HG03432 (cell line): ENCODE measurements at regions not wholly inside any gene's neighbourhood (a gene's known extent, or its start where the extent isn't known, plus 50 kb on each side); places are given as distances from the start of the nearest gene placed in this dataset.

ENCODE experiments used
- ATAC-seq: cut with Tn5 transposase; IDR thresholded peaks from one replicate; pipeline ENCODE4 v1.9.1; 2021; ENCODE audit warnings: mild to moderate bottlenecking, moderate library complexity; ENCODE audit not compliant: unreplicated experiment

DNA sequence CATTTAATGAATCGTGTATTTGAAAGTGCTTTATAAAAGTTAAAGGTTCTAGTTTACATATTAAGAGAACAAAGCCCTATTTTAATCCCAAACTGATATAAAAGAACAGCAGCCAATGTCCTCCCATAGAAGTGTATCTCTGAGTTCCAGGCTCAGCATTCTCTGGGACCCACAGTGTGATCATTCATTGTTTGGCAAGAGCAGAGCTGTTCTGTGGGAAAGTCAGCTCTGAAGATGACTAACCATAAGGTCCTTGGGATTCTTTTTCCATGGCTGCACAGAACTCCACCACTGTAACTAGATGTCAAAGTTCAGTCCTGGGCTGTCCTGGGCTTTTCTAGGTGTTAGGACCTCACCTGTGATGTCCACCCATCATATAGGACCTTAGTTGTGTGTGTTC, 157.0 kb upstream of the TLL1 start:
- no peak for ATAC-seq

DNA sequence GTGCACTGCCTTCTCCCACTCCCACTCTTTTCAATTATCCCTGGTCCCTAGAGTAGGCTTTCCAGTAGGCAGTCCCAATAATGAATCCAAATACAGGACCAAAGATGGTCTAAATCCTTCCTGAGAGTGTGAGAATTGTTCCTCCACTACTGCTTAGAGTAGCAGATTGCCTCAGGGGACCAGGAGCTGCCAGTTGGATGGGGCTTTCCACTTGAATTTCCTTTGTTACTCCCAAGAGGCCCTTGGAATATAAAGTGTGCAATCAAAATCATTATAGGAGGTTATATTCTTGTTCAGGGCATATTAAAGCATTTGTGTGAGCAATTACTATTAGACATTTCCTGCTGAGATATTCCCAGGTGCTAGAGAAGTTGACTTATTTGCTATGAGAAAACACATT, 156.6 kb upstream of the TLL1 start:
- ATAC-seq = no peak

DNA sequence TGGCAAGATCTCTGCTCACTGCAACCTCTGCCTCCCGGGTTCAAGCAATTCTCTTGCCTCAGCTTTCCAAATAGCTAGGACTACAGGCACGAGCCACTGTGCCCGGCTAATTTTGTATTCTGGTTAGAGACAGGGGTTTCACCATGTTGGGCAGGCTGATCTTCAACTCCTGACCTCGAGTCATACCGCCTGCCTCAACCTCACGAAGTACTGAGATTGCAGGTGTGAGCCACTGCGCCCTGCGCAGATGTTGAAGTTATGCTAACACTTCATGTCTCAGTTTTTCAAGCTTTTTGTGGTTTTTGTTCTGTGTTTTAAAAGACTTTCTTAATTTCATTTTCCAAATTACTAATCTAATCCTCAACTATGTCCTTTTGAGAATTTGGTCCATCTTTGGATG, 154.4 kb upstream of the TLL1 start:
- ATAC-seq = peak; percentile 44

DNA sequence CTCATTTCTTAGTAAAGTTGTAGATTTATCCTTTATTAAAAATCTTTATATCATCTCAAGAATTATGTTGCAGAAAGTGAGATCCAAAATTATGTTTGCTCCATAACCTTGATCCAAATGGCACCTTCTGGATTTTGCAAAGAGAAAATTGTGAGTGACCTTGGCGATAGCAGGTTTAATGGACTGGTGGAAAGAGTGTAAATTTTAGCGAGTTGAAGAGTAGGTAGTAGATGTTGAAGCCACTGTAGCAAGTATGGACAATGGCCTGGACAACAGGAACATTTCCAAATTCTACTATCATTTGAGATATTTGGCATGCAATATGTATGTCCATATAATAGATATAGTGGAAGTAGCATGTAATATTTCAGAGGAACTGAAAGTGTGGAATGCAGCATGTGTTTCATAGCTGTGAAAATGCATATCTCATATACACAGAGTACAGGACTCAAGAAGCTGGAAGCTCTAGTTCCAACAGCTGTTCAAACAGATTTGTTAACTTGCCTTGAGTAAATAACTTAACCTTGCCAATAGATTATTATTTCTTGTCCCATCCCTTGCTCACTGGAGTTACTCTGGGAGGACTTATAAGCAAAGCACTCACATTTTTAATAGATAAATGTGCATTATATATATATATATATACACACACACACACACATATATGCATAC, 152.5 kb upstream of the TLL1 start:
- ATAC-seq = no peak

DNA sequence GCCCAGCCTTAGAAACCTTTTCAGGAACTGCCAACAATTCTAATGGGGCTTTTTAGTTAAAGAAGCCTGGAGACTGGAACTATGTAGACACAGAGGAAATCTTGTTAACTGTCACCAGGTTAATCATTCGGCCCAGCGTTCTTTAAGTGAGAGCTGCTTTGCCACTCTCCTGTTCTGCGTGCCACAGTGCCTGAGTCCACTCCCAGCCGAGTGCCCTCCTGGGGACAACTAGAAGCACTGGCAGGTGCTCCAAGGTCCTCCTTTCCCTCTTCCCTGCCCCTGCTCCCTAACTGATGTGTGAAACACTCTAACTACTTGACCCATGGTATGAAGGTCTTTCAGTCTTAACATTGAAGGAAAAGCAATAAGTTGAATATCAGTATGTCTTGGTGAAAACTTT, 151.2 kb upstream of the TLL1 start:
- ATAC-seq = no peak

DNA sequence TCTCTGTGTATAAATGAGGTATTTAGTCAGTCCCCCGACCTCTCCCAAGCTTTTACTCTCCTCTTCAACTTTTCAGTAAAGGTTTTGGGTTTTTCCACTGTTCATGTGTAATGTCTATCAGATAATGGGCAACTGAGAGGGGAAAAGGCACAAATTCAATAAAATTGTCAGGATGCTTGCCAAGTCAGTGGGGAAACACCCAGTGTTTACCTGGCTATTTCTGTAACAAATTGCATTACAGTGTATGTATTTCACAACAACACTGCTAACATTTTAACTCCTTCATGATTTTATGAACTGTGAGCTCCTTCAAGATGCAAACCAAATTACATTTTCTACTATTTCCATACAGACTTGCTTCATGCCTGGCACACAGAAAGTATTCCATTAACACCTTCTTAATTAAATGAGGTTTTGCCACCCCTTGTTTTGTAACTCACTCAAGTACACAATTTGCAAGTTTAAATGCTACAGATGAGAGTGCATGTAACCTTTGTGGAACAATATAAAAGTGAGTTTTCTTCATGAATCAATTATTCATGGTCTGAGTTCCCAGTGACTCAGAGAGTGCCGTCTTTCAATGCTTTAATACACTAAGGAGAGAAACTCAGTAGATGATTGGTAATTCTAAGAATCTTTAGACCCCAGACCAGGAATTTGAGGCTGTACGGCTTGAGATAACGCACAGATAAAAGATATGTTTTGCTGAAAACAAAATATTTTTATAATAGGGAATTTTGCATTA, 149.8 kb upstream of the TLL1 start:
- ATAC-seq = no peak

DNA sequence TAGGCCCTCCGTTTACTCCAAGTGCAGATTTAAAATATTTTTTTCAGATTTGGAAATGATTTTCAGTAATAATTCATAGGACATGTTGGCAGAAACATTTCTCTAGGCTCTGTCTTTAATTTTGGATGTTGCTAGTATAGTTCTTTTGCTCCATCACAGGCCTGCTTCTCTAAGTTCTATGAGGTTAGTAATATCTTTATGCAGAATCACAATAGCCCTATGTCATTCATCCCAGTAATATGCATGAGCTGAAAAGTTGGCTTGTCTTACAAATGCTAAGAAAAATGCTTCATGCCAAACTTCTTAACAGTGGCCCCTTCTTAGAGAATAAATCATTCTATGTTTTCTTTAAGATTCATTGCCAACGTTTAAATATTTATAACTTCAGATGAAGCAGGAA, 148.3 kb upstream of the TLL1 start:
- no peak for ATAC-seq

DNA sequence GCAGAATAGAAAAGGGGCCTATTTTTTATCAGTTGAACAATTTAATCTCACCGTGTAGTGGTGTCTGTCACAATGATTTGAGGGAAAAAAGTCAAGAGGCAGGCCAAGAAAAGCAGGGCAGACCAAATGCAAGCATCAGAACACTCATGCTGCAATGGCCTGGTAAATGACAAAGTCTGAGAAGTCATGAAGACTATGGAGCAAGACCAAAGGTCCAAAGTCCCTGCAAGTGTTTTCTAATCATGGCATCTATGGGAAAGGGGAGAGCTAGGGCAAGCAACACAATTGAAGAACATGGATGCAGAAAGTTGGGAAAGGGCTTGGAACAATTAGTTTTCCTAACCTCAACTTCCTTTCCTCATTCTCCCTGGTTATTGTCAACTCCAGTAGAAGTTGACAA, 147.7 kb upstream of the TLL1 start:
- ATAC-seq = no peak

DNA sequence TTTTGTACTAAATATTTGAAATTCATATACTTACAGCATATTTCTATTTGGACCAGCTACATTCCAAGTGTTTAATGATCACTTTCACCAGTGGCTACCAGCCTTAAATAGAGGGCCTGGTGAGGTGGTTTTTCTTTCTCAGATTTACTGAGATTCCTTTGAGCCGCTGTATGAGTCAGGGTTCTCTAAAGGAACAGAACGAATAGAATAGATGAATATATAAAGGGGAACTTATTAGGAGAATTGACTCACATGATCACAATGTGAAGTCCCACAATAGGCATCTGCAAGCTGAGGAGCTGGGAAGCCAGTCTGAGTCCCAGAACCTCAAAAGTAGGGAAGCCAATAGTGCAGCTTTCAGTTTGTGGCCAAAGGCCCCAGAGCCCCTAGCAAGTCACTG, 146.2 kb upstream of the TLL1 start:
- ATAC-seq = no peak

DNA sequence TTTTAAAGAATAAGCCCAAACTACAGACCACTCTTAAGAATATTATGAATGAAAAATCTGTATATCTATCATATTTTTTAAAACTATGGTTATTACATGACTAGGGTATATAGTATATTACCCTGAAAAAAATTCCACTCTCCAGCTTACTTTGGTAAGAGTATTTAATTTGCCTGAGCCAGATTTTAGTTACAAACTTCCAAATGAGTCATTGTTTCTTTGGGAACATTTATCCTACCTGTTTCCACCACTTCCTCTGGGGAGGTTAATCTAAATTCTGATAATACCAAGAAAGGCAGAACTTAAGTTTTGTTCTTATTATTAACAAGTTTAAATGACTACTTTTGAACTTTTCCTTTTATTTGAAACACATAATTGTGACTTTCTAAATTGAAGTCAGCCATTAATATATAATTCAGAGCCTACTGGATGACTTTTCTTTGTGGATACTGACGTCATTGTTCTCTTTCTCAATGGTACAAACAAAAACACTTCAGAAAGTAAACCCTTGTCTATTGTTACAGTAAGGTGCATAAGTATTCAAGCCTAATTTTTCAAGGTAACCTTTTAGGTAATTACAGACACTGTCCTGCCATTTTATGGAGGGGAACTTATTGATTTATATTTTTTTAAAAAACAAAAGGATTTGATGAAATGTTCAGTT, 135.6 kb upstream of the TLL1 start:
- no peak for ATAC-seq

DNA sequence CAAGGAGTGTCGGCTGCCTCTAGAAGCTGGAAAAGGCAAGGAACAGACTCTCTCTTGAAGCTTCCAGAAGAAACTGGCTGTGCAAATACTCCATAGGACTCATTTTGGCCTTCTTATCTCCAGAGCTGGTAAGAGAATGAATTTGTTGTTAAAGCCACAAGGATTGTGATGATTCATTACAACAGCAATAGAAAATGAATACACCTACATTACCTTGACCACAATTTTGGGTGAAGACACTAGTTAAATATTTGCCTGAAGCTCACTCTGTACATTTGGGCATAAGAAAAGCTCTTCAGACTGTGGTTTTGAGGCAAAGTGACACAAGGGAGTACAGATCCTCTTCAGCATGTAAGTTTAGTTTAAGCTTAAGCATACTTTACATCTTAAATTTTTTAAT, 134.5 kb upstream of the TLL1 start:
- peak; percentile 68 for ATAC-seq

DNA sequence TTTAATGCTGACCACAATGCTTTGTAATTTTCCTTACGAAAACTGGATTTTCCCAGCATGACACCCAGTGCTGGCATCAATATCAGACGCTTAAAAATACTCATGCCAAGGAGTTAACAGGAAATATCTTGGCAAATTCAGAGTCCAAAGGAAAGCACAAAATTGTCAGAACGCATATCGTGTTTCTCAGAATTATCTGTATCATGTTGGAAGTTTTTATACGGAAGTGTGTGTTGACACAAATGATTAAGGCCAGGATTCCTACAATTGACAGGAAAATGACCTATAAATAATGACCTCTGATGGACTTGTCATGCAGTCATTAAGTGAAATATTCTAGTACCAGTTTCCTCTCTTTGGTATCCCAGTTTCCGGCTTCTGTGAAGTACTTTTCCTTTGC, 132.1 kb upstream of the TLL1 start:
- ATAC-seq = no peak

DNA sequence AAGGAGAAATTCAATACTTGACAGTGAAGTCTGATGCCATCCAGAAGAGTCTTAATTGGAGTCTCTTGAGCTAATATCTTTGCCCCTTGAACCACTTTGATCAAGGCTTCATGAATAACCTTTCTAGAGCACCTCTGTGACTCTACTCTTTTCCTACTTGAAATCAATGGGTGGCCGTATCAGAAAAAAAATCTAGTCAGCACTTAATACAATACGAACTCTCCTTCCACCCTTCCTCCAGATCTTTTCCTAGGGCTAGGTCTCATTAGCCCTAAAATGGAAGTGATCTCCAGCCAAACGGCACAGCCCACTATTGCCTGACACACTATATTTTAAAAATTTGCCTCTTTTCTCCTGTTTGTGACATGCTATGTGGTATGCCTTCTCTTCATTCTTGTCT, 129.6 kb upstream of the TLL1 start:
- ATAC-seq = no peak

DNA sequence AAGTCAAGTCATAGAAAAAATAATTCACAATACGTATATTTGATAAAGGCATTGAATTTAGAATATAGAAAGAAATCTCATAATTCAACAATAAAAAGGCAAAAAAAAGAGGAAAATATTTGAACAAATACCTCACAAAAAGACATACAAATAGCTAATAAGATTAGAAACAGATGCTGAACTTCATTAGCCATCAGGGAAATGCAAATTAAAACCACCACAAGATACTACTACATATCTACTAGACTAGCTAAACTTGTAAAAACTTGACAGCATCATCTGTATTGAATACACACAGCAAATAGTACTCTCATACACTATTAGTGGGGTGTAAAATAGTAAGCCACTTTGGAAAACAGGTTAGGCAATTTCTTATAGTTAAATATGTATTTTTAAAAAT, 128.7 kb upstream of the TLL1 start:
- ATAC-seq = no peak

DNA sequence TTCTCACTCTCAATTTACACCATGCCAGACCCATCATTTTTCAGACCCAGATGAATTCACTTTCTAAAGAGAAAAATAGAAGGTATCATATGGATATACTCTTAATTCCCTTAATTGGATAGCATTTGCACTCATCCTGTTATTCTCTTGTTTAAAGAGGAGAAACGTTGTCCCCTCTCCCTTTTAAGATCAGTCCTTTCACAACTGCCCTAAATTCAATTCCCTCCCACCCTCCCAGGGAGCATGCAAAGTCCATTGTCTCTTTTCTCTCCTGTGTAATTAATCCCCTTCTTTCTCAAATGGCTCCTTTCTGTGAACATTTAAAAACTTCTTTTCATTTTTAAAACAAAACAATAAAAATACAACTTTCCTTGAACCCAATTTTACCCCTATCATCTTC, 124.7 kb upstream of the TLL1 start:
- ATAC-seq = no peak

DNA sequence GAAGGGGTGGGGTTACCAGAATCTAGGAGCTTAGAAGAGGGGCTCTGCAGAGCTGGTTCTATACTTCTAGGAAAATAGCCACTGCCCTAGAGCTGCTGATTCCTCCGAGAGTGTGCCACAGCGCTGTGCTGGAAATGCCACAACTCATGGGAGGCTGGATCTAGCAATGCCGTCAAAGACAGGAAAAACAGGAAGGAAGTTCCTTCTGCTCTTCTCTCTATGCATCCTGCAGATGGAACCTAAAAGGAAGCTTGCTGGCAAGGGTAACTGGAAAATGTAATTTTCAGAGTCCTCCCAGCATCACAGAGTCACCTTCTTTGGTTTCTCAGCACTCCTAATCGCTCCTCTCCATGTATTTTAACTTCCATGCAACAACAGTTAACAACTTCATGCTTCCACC, 121.2 kb upstream of the TLL1 start:
- no peak for ATAC-seq

DNA sequence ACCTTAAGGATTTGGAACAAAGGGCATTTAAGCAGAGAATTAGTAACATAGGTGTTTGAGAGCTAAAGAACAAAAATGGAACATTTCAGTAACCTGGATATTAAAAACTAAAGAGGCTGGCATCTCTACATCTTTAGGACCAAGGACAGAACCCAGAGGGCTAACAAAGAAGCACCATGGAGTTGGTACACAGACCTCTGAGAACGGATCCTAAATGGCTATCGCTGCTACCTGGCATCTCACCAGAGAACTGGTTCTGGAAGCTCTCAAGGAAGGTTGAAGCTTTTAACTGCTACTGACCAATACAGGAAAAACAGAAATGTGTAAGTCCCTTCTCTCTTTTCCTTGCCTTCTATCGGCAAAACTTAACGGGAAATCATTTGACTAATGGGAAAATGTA, 118.4 kb upstream of the TLL1 start:
- no peak for ATAC-seq

DNA sequence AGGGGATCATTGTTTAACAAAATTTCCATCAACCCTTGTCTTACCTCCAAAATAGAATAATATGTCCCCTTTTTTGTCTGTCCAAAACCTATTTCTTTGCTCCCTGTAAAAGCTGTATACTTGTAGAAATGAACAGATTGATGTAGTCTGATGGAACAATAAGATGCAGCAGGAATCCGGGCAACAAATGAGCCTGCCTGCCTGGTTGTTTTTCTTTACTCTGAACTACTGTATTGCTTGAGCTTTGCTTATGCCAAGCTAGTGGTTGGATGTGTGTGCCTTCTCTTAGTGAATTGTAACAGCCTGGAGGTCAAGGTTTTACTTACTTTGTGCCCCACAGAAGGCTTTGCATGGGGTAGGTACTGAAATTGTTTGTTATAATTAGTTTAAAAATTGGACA, 116.2 kb upstream of the TLL1 start:
- no peak for ATAC-seq

DNA sequence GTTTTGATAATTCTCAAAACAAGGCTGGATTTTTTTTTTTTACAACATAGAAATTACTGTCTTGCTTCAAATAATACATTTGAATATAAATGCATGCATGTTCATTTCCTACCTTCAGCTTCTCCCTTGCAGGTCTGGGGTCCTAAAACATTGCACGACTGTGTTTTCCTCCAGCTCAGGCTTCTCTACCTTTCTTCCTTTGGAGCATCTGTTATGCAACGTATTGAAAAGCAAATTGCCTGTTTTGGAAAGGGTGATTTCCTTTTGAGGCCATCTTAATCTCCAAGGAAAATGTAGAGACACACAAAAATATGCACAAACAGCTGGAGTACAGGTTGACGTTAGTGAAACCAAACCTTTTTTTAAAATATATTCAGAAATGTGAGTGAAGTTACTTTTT, 115.6 kb upstream of the TLL1 start:
- no peak for ATAC-seq

DNA sequence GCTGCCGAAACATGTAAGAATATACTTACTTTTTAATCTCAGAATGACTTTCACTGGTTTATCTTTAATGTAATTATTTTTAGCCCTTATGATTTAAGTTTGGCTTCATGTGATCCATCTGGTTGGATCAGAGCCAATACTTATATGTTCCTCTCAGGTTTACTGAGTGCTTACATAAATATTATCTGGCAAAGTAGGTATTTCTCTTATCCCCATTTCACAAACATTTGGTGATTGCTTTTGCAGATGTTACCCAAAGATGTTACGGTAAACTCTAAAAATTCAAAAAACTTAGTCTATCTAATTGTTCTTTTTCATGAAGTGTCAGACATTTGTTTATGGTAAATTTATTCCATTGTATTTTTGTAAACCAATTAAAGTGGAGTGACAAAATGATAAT, 115.0 kb upstream of the TLL1 start:
- no peak for ATAC-seq

DNA sequence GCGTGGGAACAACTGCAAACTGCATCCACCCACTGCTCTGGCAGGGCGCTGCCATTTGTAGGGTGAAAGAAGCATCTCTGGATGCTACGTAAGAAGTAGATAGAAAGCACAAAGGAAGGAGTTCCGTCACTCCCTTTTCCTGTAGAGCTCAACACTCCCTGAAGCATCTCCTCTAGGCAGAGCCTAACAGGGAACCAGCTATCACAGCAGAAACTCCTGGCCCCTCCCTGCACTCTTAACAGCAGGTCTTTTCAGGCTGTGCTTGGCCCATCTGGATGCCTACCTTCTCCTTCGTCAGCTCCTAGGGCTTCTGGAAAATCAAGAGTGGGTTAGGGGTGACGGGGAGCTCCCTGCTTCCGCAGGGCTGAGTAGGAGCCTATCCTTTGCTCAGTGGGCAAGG, 112.9 kb upstream of the TLL1 start:
- ATAC-seq = no peak

DNA sequence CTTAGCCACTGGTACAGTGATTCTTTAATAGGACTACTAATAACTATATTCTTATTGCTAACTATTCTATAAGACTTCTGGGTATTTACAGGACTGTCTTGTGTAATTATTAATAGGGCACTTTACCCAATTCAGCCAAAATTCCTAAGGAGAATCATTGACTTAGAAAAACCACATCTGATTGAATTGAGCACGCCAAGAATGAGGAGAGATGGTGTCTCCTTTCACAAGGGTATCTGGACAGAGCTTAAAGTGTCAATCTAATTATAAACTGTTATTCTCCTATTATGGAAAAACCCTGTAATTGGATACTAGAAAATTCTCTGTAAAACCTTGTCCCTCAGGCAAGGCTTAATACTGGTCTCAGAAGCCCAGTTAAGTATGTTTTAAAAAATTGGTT, 111.1 kb upstream of the TLL1 start:
- ATAC-seq = no peak
